Astrocyte of the hippocampus (primary cell): ENCODE measurements at regions not wholly inside any gene's neighbourhood (a gene's known extent, or its start where the extent isn't known, plus 50 kb on each side); places are given as distances from the start of the nearest gene placed in this dataset.
A peak's percentile ranks its signal among the peaks of the same experiment; 100 is the strongest.
"Not testable (repeated sequence)": the region's sequence is repeated elsewhere in the genome, so short reads cannot be mapped to it uniquely, and the experiment has no call there.

Experiments used
- DNase-seq: peaks from one replicate; pipeline ENCODE4 v3.0.0; 2011; ENCODE audit warnings: low read depth, low spot score

GRCh38 chr6:102126488-102126887 is 733.0 kb downstream of the GRIK2 start:
- DNase-seq = no peak

- DNase-seq = no peak
These were observed 733.7 kb downstream of the GRIK2 start for GRCh38 chr6:102127253-102127652.

- DNase-seq = peak; percentile 12
These were observed 744.4 kb downstream of the GRIK2 start for GRCh38 chr6:102137859-102138258.

- no peak for DNase-seq
These were observed 755.7 kb downstream of the GRIK2 start for GRCh38 chr6:102149191-102149590.

- DNase-seq = no peak
These were observed 757.0 kb downstream of the GRIK2 start for GRCh38 chr6:102150549-102150948.

GRCh38 chr6:102154176-102154575 is 760.7 kb downstream of the GRIK2 start:
- no peak for DNase-seq

GRCh38 chr6:102154874-102155273 is 761.4 kb downstream of the GRIK2 start:
- DNase-seq = no peak

GRCh38 chr6:102169802-102170201 is 776.3 kb downstream of the GRIK2 start:
- DNase-seq = not testable (repeated sequence)

- no peak for DNase-seq
These were observed 793.7 kb downstream of the GRIK2 start for GRCh38 chr6:102187186-102187585.

GRCh38 chr6:102195311-102195710 is 801.8 kb downstream of the GRIK2 start:
- DNase-seq = no peak

GRCh38 chr6:102197211-102197610 is 803.7 kb downstream of the GRIK2 start:
- DNase-seq = no peak

GRCh38 chr6:102204351-102204750 is 810.8 kb downstream of the GRIK2 start:
- no peak for DNase-seq

- DNase-seq = no peak
These were observed 821.9 kb downstream of the GRIK2 start for GRCh38 chr6:102215425-102215824.

- no peak for DNase-seq
These were observed 822.7 kb downstream of the GRIK2 start for GRCh38 chr6:102216232-102216631.

GRCh38 chr6:102223942-102224341 is 830.4 kb downstream of the GRIK2 start:
- no peak for DNase-seq

GRCh38 chr6:102229271-102229670 is 835.8 kb downstream of the GRIK2 start:
- DNase-seq = no peak
